Ishikawa (cell line): ENCODE measurements at regions not wholly inside any gene's neighbourhood (a gene's known extent, or its start where the extent isn't known, plus 50 kb on each side); places are given as distances from the start of the nearest gene placed in this dataset.

Source experiments
- CEBPB ChIP-seq: IDR thresholded peaks from 2 replicates; pipeline ENCODE4 v1.6.1; 2012
- CREB1 ChIP-seq: IDR thresholded peaks from 2 replicates; pipeline ENCODE4 v1.6.1; 2012; ENCODE audit warnings: low read depth
- EGR1 ChIP-seq: IDR thresholded peaks from 2 replicates; pipeline ENCODE4 v1.6.1; 2012
- EP300 ChIP-seq: IDR thresholded peaks from 2 replicates; pipeline ENCODE4 v1.6.1; 2012; ENCODE audit warnings: borderline replicate concordance
- FOXM1 ChIP-seq: IDR thresholded peaks from 2 replicates; pipeline ENCODE4 v1.6.1; 2012; ENCODE audit warnings: low read depth, borderline replicate concordance
- MAX ChIP-seq: IDR thresholded peaks from 2 replicates; pipeline ENCODE4 v1.6.1; 2012
- NFIC ChIP-seq: IDR thresholded peaks from 2 replicates; pipeline ENCODE4 v1.6.1; 2012
- RAD21 ChIP-seq: IDR thresholded peaks from 2 replicates; pipeline ENCODE4 v1.6.1; 2012; ENCODE audit warnings: low read depth
- REST ChIP-seq: IDR thresholded peaks from 2 replicates; pipeline ENCODE4 v1.6.1; 2012; ENCODE audit warnings: low read depth, mild to moderate bottlenecking
- TAF1 ChIP-seq: IDR thresholded peaks from 2 replicates; pipeline ENCODE4 v1.6.1; 2012; ENCODE audit warnings: low read depth, mild to moderate bottlenecking
- TCF12 ChIP-seq: IDR thresholded peaks from 2 replicates; pipeline ENCODE4 v1.6.1; 2012; ENCODE audit warnings: low read depth
- TEAD4 ChIP-seq: IDR thresholded peaks from 2 replicates; pipeline ENCODE4 v1.6.1; 2012
- YY1 ChIP-seq: IDR thresholded peaks from 2 replicates; pipeline ENCODE4 v1.6.1; 2012; ENCODE audit warnings: low read depth
- ZBTB7A ChIP-seq: IDR thresholded peaks from 2 replicates; pipeline ENCODE4 v1.6.1; 2012; ENCODE audit warnings: low read depth
- TF ChIP-seq, protein P1 (sequence below): IDR thresholded peaks from 2 replicates; pipeline ENCODE4 v1.6.1; 2012

- TF ChIP-seq EP300 (no peak), FOXM1 (no peak), TCF12 (no peak), RAD21 (no peak), CREB1 (no peak), EGR1 (no peak), TAF1 (no peak), REST (no peak), NFIC (no peak), YY1 (no peak), TEAD4 (no peak), ZBTB7A (no peak)
- TF ChIP-seq, protein P1, sequence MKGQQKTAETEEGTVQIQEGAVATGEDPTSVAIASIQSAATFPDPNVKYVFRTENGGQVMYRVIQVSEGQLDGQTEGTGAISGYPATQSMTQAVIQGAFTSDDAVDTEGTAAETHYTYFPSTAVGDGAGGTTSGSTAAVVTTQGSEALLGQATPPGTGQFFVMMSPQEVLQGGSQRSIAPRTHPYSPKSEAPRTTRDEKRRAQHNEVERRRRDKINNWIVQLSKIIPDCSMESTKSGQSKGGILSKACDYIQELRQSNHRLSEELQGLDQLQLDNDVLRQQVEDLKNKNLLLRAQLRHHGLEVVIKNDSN, result no peak
Measured at GRCh38 chr2:142594935-142595334, 282.5 kb upstream of the KYNU start.

DNA sequence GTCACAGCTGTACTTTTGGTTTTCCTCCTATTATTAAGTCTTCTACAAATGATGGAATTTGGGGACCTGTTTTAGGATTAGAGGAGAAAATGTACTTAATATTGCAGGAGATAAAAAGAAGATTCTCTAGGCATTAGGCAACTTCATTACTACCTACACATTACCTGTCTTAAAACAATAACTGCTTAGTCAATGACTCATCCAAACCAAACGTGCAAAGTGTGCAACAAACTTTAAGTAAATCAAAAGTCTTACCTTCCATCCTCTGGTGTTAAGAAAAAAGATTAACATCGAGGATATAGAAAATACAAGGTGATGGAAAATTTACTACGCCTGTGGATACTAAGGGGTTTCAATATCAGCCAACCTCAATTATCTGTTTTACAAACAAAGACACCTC is 285.3 kb upstream of the KYNU start:
- no peak for TF ChIP-seq REST
- no peak for TF ChIP-seq YY1
- no peak for TF ChIP-seq CEBPB
- TF ChIP-seq RAD21, result no peak
- TF ChIP-seq TEAD4, result no peak
- TF ChIP-seq TCF12, result no peak
- TF ChIP-seq ZBTB7A, result no peak
- TF ChIP-seq NFIC, result no peak
- TF ChIP-seq, protein P1, result no peak
- no peak for TF ChIP-seq FOXM1
- TF ChIP-seq EGR1, result no peak
- TF ChIP-seq CREB1, result no peak

DNA sequence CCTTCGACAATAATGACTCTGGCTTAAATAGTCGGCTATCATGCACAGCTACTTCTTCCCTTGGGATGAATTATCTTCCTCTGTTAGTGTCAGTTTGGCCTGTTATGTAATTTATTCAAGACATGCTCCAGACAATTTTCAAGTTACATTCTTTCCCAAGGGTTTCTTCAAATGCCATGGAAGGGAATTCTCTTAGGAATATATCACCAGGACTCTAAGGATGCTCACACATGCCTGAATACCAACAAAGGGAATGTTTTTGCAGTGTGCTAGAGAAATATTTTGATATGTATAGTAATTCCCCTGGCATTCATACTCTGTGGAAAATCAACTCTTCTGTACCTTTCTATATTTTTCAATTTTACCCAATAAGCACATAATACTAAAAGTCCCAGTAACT is 286.0 kb upstream of the KYNU start:
- no peak for TF ChIP-seq TCF12
- TF ChIP-seq, protein P1, result no peak
- no peak for TF ChIP-seq NFIC
- no peak for TF ChIP-seq YY1
- TF ChIP-seq TAF1, result no peak
- no peak for TF ChIP-seq EP300
- TF ChIP-seq CREB1, result no peak
- no peak for TF ChIP-seq EGR1
- TF ChIP-seq ZBTB7A, result no peak

DNA sequence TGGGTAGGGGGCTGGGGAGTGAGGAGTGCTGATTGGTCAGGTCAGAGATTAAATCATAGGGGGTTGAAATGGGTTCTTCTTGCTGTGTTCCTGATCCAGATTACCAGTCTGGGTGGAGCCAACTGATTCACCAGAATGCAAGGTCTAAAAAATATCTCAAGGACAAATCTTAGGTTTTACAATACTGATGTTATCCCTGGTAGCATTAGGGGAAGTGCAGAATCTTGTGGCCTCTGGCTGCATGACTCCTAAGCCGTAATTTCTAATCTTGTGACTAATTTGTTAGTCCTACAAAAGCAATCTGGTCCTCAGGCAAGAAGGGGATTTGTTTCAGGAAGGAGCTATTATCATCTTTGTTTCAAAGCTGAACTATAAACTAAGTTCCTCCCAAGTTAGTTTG is 289.2 kb upstream of the KYNU start:
- TF ChIP-seq RAD21 (no peak), TEAD4 (no peak), TCF12 (no peak), CEBPB (no peak), MAX (no peak), NFIC (no peak), REST (no peak), FOXM1 (no peak), ZBTB7A (no peak), EGR1 (no peak), YY1 (no peak)
